ENCODE measurements at regions not wholly inside any gene's neighbourhood (a gene's known extent, or its start where the extent isn't known, plus 50 kb on each side); places are given as distances from the start of the nearest gene placed in this dataset.

- no peak for TF ChIP-seq POLR2AphosphoS5 (IDR thresholded peaks at IDR 0.05)
- TF ChIP-seq POLR2A (IDR thresholded peaks at IDR 0.05) = no peak
- TF ChIP-seq, protein P1, sequence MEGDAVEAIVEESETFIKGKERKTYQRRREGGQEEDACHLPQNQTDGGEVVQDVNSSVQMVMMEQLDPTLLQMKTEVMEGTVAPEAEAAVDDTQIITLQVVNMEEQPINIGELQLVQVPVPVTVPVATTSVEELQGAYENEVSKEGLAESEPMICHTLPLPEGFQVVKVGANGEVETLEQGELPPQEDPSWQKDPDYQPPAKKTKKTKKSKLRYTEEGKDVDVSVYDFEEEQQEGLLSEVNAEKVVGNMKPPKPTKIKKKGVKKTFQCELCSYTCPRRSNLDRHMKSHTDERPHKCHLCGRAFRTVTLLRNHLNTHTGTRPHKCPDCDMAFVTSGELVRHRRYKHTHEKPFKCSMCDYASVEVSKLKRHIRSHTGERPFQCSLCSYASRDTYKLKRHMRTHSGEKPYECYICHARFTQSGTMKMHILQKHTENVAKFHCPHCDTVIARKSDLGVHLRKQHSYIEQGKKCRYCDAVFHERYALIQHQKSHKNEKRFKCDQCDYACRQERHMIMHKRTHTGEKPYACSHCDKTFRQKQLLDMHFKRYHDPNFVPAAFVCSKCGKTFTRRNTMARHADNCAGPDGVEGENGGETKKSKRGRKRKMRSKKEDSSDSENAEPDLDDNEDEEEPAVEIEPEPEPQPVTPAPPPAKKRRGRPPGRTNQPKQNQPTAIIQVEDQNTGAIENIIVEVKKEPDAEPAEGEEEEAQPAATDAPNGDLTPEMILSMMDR (IDR thresholded peaks at IDR 0.05) = no peak
- TF ChIP-seq EP300 (IDR thresholded peaks at IDR 0.05) = no peak
Measured at GRCh38 chr11:103633819-103634590, 402.4 kb upstream of the DDI1 start.

Measured in stomach (tissue), 4 donors.